H9 (cell line): ENCODE measurements at regions not wholly inside any gene's neighbourhood (a gene's known extent, or its start where the extent isn't known, plus 50 kb on each side); places are given as distances from the start of the nearest gene placed in this dataset.

ENCODE experiments used
- DNase-seq: peaks from one replicate; pipeline ENCODE4 v3.0.0-alpha.2; 2017
- H2AFZ ChIP-seq: one replicate; pipeline ENCODE4 v1.6.1; 2013; ENCODE audit warnings: mild to moderate bottlenecking, low read length, control low read depth, moderate library complexity
- H2AK5ac ChIP-seq: 2 replicates; pipeline ENCODE4 v1.6.1; 2013; ENCODE audit warnings: low read length, control low read depth, mixed read lengths; ENCODE audit not compliant: insufficient read length
- H2BK120ac ChIP-seq: one replicate; pipeline ENCODE4 v1.6.1; 2013; ENCODE audit warnings: low read depth, mild to moderate bottlenecking, low read length, control low read depth, inconsistent platforms; ENCODE audit not compliant: poor library complexity, severe bottlenecking
- H2BK12ac ChIP-seq: 2 replicates; pipeline ENCODE4 v1.6.1; 2013; ENCODE audit warnings: low read length, control low read depth, mixed read lengths, low read depth; ENCODE audit not compliant: insufficient read length
- H2BK15ac ChIP-seq: 2 replicates; pipeline ENCODE4 v1.6.1; 2013; ENCODE audit warnings: low read depth, low read length, control low read depth
- H2BK20ac ChIP-seq: one replicate; pipeline ENCODE4 v1.6.1; 2013; ENCODE audit warnings: low read depth, mild to moderate bottlenecking, low read length, control low read depth, inconsistent platforms; ENCODE audit not compliant: poor library complexity, severe bottlenecking
- H2BK5ac ChIP-seq: 2 replicates; pipeline ENCODE4 v1.6.1; 2013; ENCODE audit warnings: low read length, control low read depth, mixed read lengths; ENCODE audit not compliant: insufficient read length
- H3K14ac ChIP-seq: 2 replicates; pipeline ENCODE4 v1.6.1; 2013; ENCODE audit warnings: low read length, control low read depth; ENCODE audit not compliant: insufficient read depth
- H3K18ac ChIP-seq: 2 replicates; pipeline ENCODE4 v1.6.1; 2013; ENCODE audit warnings: low read depth, mild to moderate bottlenecking, mixed read lengths, low read length, control low read depth; ENCODE audit not compliant: insufficient read length
- H3K23ac ChIP-seq: 2 replicates; pipeline ENCODE4 v1.6.1; 2013; ENCODE audit warnings: low read length, control low read depth, mixed read lengths, low read depth; ENCODE audit not compliant: insufficient read length
- H3K23me2 ChIP-seq: 2 replicates; pipeline ENCODE4 v1.6.1; 2013; ENCODE audit warnings: low read depth, mild to moderate bottlenecking, mixed read lengths, low read length, control low read depth; ENCODE audit not compliant: insufficient read length, poor library complexity, severe bottlenecking
- H3K27ac ChIP-seq: 2 replicates; pipeline ENCODE4 v1.5.1; 2013; ENCODE audit warnings: low read length, control low read depth, mixed read lengths, low read depth; ENCODE audit not compliant: insufficient read length
- H3K27me3 ChIP-seq: 2 replicates; pipeline ENCODE4 v1.6.1; 2013; ENCODE audit warnings: low read length, control low read depth, inconsistent platforms; ENCODE audit not compliant: insufficient read depth
- H3K4ac ChIP-seq: 2 replicates; pipeline ENCODE4 v1.6.1; 2013; ENCODE audit warnings: low read depth, mild to moderate bottlenecking, control low read depth, inconsistent platforms, low read length, moderate library complexity
- H3K4me1 ChIP-seq: 2 replicates; pipeline ENCODE4 v1.6.1; 2013; ENCODE audit warnings: low read length, control low read depth, inconsistent platforms; ENCODE audit not compliant: insufficient read depth
- H3K4me2 ChIP-seq: 2 replicates; pipeline ENCODE4 v1.6.1; 2013; ENCODE audit warnings: low read length, control low read depth, mixed read lengths; ENCODE audit not compliant: insufficient read length, insufficient read depth
- H3K56ac ChIP-seq: 2 replicates; pipeline ENCODE4 v1.6.1; 2013; ENCODE audit warnings: low read depth, mild to moderate bottlenecking, mixed read lengths, low read length, control low read depth; ENCODE audit not compliant: insufficient read length
- H3K79me1 ChIP-seq: 2 replicates; pipeline ENCODE4 v1.6.1; 2013; ENCODE audit warnings: low read depth, mild to moderate bottlenecking, moderate library complexity, low read length, control low read depth, inconsistent platforms; ENCODE audit not compliant: insufficient read depth, poor library complexity, severe bottlenecking
- H3K79me2 ChIP-seq: 2 replicates; pipeline ENCODE4 v1.6.1; 2013; ENCODE audit warnings: low read length, control low read depth, inconsistent platforms; ENCODE audit not compliant: insufficient read depth
- H3K9ac ChIP-seq: 2 replicates; pipeline ENCODE4 v1.6.1; 2013; ENCODE audit warnings: low read length, control low read depth, mixed read lengths; ENCODE audit not compliant: insufficient read length; ENCODE audit errors: extremely low read depth
- H3K9me3 ChIP-seq: one replicate; pipeline ENCODE4 v1.6.1; 2013; ENCODE audit warnings: low read depth, low read length, inconsistent platforms; ENCODE audit not compliant: control insufficient read depth
- H3T11ph ChIP-seq: one replicate; pipeline ENCODE4 v1.6.1; 2013; ENCODE audit warnings: mild to moderate bottlenecking, low read length, control low read depth, inconsistent platforms
- H4K20me1 ChIP-seq: one replicate; pipeline ENCODE4 v1.6.1; 2013; ENCODE audit not compliant: control insufficient read depth, insufficient read length, insufficient read depth
- H4K5ac ChIP-seq: 2 replicates; pipeline ENCODE4 v1.6.1; 2013; ENCODE audit warnings: low read depth, mild to moderate bottlenecking, mixed read lengths, low read length, control low read depth; ENCODE audit not compliant: insufficient read length
- H4K8ac ChIP-seq: replicated peaks from 2 replicates; pipeline ENCODE4 v1.6.1; 2013; ENCODE audit warnings: low read length, control low read depth, mixed read lengths, low read depth; ENCODE audit not compliant: insufficient read length
- H4K91ac ChIP-seq: 2 replicates; pipeline ENCODE4 v1.6.1; 2013; ENCODE audit warnings: low read depth, mild to moderate bottlenecking, moderate library complexity, mixed read lengths, low read length, control low read depth; ENCODE audit not compliant: insufficient read length
- H3K27ac Mint-ChIP-seq, 3 experiments: 2 replicates in 2 of 3; 3 replicates in 1 of 3; pipeline ENCODE4 v1.8.0; 2020 to 2021; ENCODE audit warnings: mixed read lengths in 3 of 3, mild to moderate bottlenecking in 1 of 3, moderate library complexity in 1 of 3
- H3K27me3 Mint-ChIP-seq: 2 replicates; pipeline ENCODE4 v1.8.0; 2021; ENCODE audit warnings: low read depth, mild to moderate bottlenecking, moderate library complexity, mixed read lengths
- H3K36me3 Mint-ChIP-seq, 3 experiments: 2 replicates in 2 of 3; 3 replicates in 1 of 3; pipeline ENCODE4 v1.8.0; 2020 to 2021; ENCODE audit warnings: low read depth in 3 of 3, mixed read lengths in 3 of 3; ENCODE audit not compliant: insufficient read depth in 1 of 3
- H3K4me1 Mint-ChIP-seq, 2 experiments: 2 replicates each; pipeline ENCODE4 v1.8.0; 2020; ENCODE audit warnings: mixed read lengths in 2 of 2
- H3K4me3 Mint-ChIP-seq, 2 experiments: 2 replicates in 1 of 2; 3 replicates in 1 of 2; pipeline ENCODE4 v1.8.0; 2020 to 2021; ENCODE audit warnings: mild to moderate bottlenecking in 2 of 2, mixed read lengths in 2 of 2, moderate library complexity in 1 of 2
- H3K9me3 Mint-ChIP-seq, 2 experiments: 2 replicates in 1 of 2; 3 replicates in 1 of 2; pipeline ENCODE4 v1.8.0; 2020; ENCODE audit warnings: mild to moderate bottlenecking in 2 of 2, mixed read lengths in 2 of 2, moderate library complexity in 1 of 2
- CTCF ChIP-seq: fragments of 200-600 bp; sonication (generic); conservative IDR thresholded peaks from 3 replicates; pipeline ENCODE4 v1.8.0; 2021; ENCODE audit warnings: antibody characterized with exemption, mild to moderate bottlenecking
- WGBS: extraction: QIAGEN DNeasy Blood & Tissue Kit; methylation state at CpG from one replicate; pipeline ENCODE4 v1.1.7; 2013; ENCODE audit warnings: missing lambda C conversion rate, low lambda C conversion rate, mixed read lengths; ENCODE audit not compliant: insufficient read length; ENCODE audit errors: extremely low coverage; 5-methylcytosine and 5-hydroxymethylcytosine counted together

- no peak overlapping the region for H3K4me3 Mint-ChIP-seq
- Histone ChIP-seq H3K4me1 (no peaks in the 10 kb centered on the region), H4K8ac (no peak overlapping the region), H3K14ac (no peak overlapping the region), H4K5ac (no peak overlapping the region), H2AFZ (no peak overlapping the region), H3K4me2 (no peak overlapping the region), H3K56ac (no peak overlapping the region), H3K23ac (no peak overlapping the region), H3T11ph (no peak overlapping the region), H3K9me3 (no peaks in the 10 kb centered on the region), H3K79me2 (no peaks in the 10 kb centered on the region), H2BK15ac (no peak overlapping the region), H2BK20ac (no peak overlapping the region), H4K91ac (no peak overlapping the region), H3K9ac (no peak overlapping the region), H3K4ac (no peak overlapping the region), H2BK5ac (no peak overlapping the region), H3K27me3 (no peaks in the 10 kb centered on the region), H2AK5ac (no peak overlapping the region), H3K18ac (no peak overlapping the region), H3K79me1 (no peaks in the 10 kb centered on the region), H3K23me2 (no peaks in the 10 kb centered on the region), H4K20me1 (no peaks in the 10 kb centered on the region), H3K27ac (no peak overlapping the region), H2BK120ac (no peak overlapping the region), H2BK12ac (no peak overlapping the region)
- no CpG with 5 or more reads among the region's 16 CpGs for WGBS
- peaks cover 1% of the 10 kb centered on the region for H3K27me3 Mint-ChIP-seq
- no peaks in the 10 kb centered on the region for H3K4me1 Mint-ChIP-seq
- DNase-seq = no peak
- H3K36me3 Mint-ChIP-seq = no peaks in the 10 kb centered on the region
- no peaks in the 10 kb centered on the region for H3K9me3 Mint-ChIP-seq
- no peak for TF ChIP-seq CTCF
- H3K27ac Mint-ChIP-seq = no peak overlapping the region
These were observed 209.6 kb upstream of the IRX1 start for GRCh38 chr5:3385991-3386519.
